ENCODE measurements at regions not wholly inside any gene's neighbourhood (a gene's known extent, or its start where the extent isn't known, plus 50 kb on each side); places are given as distances from the start of the nearest gene placed in this dataset.

DNA sequence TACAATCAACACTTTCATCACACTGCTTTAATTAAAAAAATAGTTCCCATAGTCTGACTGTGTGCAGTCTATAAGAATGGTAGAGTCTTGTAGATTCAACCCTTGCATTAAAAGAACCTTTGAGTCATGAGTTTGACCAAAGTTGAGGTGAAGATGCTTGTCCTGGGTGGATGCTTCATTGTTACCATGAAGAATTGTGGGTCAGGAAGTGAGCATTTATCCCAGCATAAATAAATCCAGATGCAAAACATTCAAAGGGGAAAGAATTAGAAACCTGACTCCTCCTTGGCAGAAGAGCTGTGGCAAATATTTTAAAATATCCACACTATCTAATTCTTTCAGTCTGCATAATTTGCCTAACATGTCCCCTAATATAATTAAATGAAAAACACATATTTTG is 72.9 kb upstream of the SPAG17 start:
- no peak overlapping the region for H3K4me3 ChIP-seq (replicated peaks in 1 of 3; ENCODE audit: low read depth in 2 of 3, low read length in 3 of 3)
- no peak overlapping the region for H3K4me2 ChIP-seq (replicated peaks; ENCODE audit: extremely low read depth, low read length, poor library complexity, severe bottlenecking)
- no peaks in the 10 kb centered on the region for H4K20me1 ChIP-seq (ENCODE audit: insufficient read depth, low read length)
- H2AFZ ChIP-seq (ENCODE audit: insufficient read depth, low read depth, low read length, poor library complexity, severe bottlenecking), result no peak overlapping the region
- no peaks in the 10 kb centered on the region for H3K9me3 ChIP-seq (replicated peaks in 1 of 2; ENCODE audit: control insufficient read depth in 1 of 2, insufficient read depth in 1 of 2, low read length in 2 of 2)
- TF ChIP-seq, protein P1, sequence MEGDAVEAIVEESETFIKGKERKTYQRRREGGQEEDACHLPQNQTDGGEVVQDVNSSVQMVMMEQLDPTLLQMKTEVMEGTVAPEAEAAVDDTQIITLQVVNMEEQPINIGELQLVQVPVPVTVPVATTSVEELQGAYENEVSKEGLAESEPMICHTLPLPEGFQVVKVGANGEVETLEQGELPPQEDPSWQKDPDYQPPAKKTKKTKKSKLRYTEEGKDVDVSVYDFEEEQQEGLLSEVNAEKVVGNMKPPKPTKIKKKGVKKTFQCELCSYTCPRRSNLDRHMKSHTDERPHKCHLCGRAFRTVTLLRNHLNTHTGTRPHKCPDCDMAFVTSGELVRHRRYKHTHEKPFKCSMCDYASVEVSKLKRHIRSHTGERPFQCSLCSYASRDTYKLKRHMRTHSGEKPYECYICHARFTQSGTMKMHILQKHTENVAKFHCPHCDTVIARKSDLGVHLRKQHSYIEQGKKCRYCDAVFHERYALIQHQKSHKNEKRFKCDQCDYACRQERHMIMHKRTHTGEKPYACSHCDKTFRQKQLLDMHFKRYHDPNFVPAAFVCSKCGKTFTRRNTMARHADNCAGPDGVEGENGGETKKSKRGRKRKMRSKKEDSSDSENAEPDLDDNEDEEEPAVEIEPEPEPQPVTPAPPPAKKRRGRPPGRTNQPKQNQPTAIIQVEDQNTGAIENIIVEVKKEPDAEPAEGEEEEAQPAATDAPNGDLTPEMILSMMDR (IDR thresholded peaks at IDR 0.05), result no peak
- H3K79me2 ChIP-seq (ENCODE audit: insufficient read depth, low read length), result no peaks in the 10 kb centered on the region
- Mint-ChIP-seq H3K9me3 (peaks cover 0 to 4% (median 1%) of the 10 kb centered on the region in 7 donors), H3K27me3 (ENCODE audit: low read depth in 3 of 3) (peaks cover 0 to 4% (median 0%) of the 10 kb centered on the region in 3 donors), H3K36me3 (no peaks in the 10 kb centered on the region), H3K4me1 (no peaks in the 10 kb centered on the region), H3K27ac (no peak overlapping the region), H3K4me3 (no peak overlapping the region)
- no peaks in the 10 kb centered on the region for H3K4me1 ChIP-seq (ENCODE audit: control insufficient read depth in 1 of 2, insufficient read depth in 2 of 2, low read length in 2 of 2)
- H3K27ac ChIP-seq (ENCODE audit: low read depth in 1 of 2, low read length in 2 of 2), result no peak overlapping the region
- H3K36me3 ChIP-seq (replicated peaks in 1 of 2; ENCODE audit: control insufficient read depth in 1 of 2, insufficient read depth in 2 of 2, low read length in 2 of 2), result no peaks in the 10 kb centered on the region
- intact Hi-C loops (cut with micrococcal nuclease), result no loop called here
- no peak for DNase-seq
- H3K9ac ChIP-seq (ENCODE audit: insufficient read depth, low read length, poor library complexity, severe bottlenecking), result no peak overlapping the region
- no peaks in the 10 kb centered on the region for H3K27me3 ChIP-seq (ENCODE audit: control insufficient read depth in 2 of 2, insufficient read depth in 2 of 2, low read length in 2 of 2)

DNA sequence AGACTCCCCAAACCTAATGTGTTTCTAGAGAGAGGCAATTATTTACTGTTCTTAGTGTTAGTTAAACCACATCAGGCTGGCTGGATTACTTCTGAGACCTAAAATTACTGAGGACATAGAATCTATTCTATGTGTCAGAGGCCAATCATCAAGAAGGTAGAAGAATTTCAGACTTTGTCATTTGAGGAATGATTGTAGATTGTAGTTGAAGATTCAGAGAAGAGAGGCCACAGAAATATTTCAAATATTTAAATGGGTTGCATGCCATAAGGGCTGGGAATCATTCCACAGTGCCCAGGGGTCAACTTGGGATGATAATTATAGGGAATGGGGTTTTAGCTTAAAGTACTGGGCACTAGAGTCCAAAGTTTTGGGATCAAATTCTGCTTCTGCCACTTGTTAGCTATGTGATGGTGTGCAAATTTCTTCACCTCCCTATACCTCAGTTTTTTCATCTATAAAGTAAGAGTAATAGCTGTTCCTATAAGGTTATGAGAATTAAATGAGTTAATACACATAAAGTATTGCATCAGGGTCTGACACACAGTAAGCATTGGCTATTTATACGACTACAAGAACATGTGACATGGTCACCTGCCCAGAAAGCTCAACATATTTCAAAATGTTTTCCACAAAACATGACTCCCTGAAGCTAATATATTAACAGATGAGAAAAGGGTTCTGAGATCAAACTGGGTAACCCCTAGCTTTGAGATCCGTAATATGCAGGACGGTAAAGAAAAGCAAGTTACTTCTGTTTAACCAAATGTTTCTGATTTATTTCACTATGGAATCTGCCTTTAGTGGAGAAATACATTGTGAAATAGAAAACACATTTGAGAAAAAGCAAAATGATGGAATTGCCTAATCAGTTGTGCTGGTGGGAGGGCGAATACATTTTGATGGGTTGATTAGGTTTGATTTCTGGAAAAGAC is 69.7 kb upstream of the SPAG17 start:
- H3K36me3 ChIP-seq (replicated peaks in 1 of 2; ENCODE audit: control insufficient read depth in 1 of 2, insufficient read depth in 2 of 2, low read length in 2 of 2), result no peaks in the 10 kb centered on the region
- WGBS (ENCODE audit: insufficient coverage), result no CpG with 5 or more reads among the region's 4 CpGs
- H3K4me3 ChIP-seq (replicated peaks in 1 of 3; ENCODE audit: low read depth in 2 of 3, low read length in 3 of 3), result no peak overlapping the region
- Mint-ChIP-seq H3K4me1 (no peaks in the 10 kb centered on the region), H3K36me3 (no peaks in the 10 kb centered on the region), H3K27me3 (ENCODE audit: low read depth in 3 of 3) (peaks cover 0 to 4% (median 2%) of the 10 kb centered on the region in 3 donors), H3K27ac (no peak overlapping the region), H3K4me3 (no peak overlapping the region), H3K9me3 (peaks cover 0 to 4% (median 1%) of the 10 kb centered on the region in 7 donors)
- no peaks in the 10 kb centered on the region for H4K20me1 ChIP-seq (ENCODE audit: insufficient read depth, low read length)
- TF ChIP-seq, protein P1 (IDR thresholded peaks at IDR 0.05), result no peak
- H3K4me2 ChIP-seq (replicated peaks; ENCODE audit: extremely low read depth, low read length, poor library complexity, severe bottlenecking), result no peak overlapping the region
- H3K9me3 ChIP-seq (replicated peaks in 1 of 2; ENCODE audit: control insufficient read depth in 1 of 2, insufficient read depth in 1 of 2, low read length in 2 of 2), result no peaks in the 10 kb centered on the region
- intact Hi-C loops (cut with micrococcal nuclease), result no loop called here
- H3K4me1 ChIP-seq (ENCODE audit: control insufficient read depth in 1 of 2, insufficient read depth in 2 of 2, low read length in 2 of 2), result no peaks in the 10 kb centered on the region
- H3K9ac ChIP-seq (ENCODE audit: insufficient read depth, low read length, poor library complexity, severe bottlenecking), result no peak overlapping the region
- DNase-seq, result no peak
- no peak overlapping the region for H3K27ac ChIP-seq (ENCODE audit: low read depth in 1 of 2, low read length in 2 of 2)
- H2AFZ ChIP-seq (ENCODE audit: insufficient read depth, low read depth, low read length, poor library complexity, severe bottlenecking), result no peak overlapping the region
- no peaks in the 10 kb centered on the region for H3K27me3 ChIP-seq (ENCODE audit: control insufficient read depth in 2 of 2, insufficient read depth in 2 of 2, low read length in 2 of 2)
- H3K79me2 ChIP-seq (ENCODE audit: insufficient read depth, low read length), result no peaks in the 10 kb centered on the region
